Esophagus squamous epithelium (tissue), 4 donors: ENCODE measurements at regions not wholly inside any gene's neighbourhood (a gene's known extent, or its start where the extent isn't known, plus 50 kb on each side); places are given as distances from the start of the nearest gene placed in this dataset.

ENCODE experiments used
- POLR2A ChIP-seq, 4 donors: fragments of 450-650 bp; IDR thresholded peaks; one replicate each; pipeline ENCODE4 v1.6.1; 2017; ENCODE audit warnings: antibody characterized with exemption in 4 of 4, mild to moderate bottlenecking in 4 of 4, moderate library complexity in 3 of 4
- TF ChIP-seq, protein P1 (sequence below), 6 experiments: fragments of 450-650 bp in 4 of 6; fragments of 200-600 bp in 2 of 6; sonication (generic) in 2 of 6; IDR thresholded peaks; one replicate each; pipeline ENCODE4 v1.5.1; 2016 to 2019; ENCODE audit warnings: antibody characterized with exemption in 6 of 6, mild to moderate bottlenecking in 4 of 6, moderate library complexity in 4 of 6

GRCh38 chr5:147113967-147114366 lies 120.9 kb upstream of the STK32A start:
- TF ChIP-seq, protein P1, sequence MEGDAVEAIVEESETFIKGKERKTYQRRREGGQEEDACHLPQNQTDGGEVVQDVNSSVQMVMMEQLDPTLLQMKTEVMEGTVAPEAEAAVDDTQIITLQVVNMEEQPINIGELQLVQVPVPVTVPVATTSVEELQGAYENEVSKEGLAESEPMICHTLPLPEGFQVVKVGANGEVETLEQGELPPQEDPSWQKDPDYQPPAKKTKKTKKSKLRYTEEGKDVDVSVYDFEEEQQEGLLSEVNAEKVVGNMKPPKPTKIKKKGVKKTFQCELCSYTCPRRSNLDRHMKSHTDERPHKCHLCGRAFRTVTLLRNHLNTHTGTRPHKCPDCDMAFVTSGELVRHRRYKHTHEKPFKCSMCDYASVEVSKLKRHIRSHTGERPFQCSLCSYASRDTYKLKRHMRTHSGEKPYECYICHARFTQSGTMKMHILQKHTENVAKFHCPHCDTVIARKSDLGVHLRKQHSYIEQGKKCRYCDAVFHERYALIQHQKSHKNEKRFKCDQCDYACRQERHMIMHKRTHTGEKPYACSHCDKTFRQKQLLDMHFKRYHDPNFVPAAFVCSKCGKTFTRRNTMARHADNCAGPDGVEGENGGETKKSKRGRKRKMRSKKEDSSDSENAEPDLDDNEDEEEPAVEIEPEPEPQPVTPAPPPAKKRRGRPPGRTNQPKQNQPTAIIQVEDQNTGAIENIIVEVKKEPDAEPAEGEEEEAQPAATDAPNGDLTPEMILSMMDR (IDR thresholded peaks at IDR 0.05) = no peak
- no peak for TF ChIP-seq POLR2A (IDR thresholded peaks at IDR 0.05)
